Spleen (tissue), 11 donors: ENCODE measurements at regions not wholly inside any gene's neighbourhood (a gene's known extent, or its start where the extent isn't known, plus 50 kb on each side); places are given as distances from the start of the nearest gene placed in this dataset.

Experiments used
- DNase-seq: peaks from one replicate; pipeline ENCODE4 v3.0.0-alpha.2; 2020
- H3K27ac ChIP-seq, 8 donors: fragments of 200-600 bp; sonication (generic) in 7 of 8; 1 replicate in 4 of 8; 2 replicates in 4 of 8; pipeline versions ENCODE4 v1.5.0 to v1.8.0; 2016 to 2021; ENCODE audit warnings: inconsistent platforms in 4 of 8, mild to moderate bottlenecking in 4 of 8, moderate library complexity in 1 of 8
- H3K27me3 ChIP-seq, 7 donors: fragments of 200-600 bp; sonication (generic) in 6 of 7; replicated peaks in 1 of 7; 1 replicate in 4 of 7; 2 replicates in 3 of 7; pipeline versions ENCODE4 v1.5.0 to v1.8.0; 2016 to 2021; ENCODE audit warnings: inconsistent platforms in 3 of 7, mild to moderate bottlenecking in 1 of 7
- H3K36me3 ChIP-seq, 6 donors: fragments of 200-600 bp; sonication (generic) in 5 of 6; 1 replicate in 4 of 6; 2 replicates in 2 of 6; pipeline versions ENCODE4 v1.5.0 to v1.8.0; 2016 to 2021; ENCODE audit warnings: inconsistent platforms in 2 of 6
- H3K4me1 ChIP-seq, 6 donors: fragments of 200-600 bp; sonication (generic) in 5 of 6; 1 replicate in 3 of 6; 2 replicates in 3 of 6; pipeline versions ENCODE4 v1.5.0 to v1.8.0; 2016 to 2021; ENCODE audit warnings: inconsistent platforms in 3 of 6
- H3K4me3 ChIP-seq, 8 donors: fragments of 200-600 bp; sonication (generic) in 7 of 8; 1 replicate in 4 of 8; 2 replicates in 4 of 8; pipeline versions ENCODE4 v1.5.0 to v1.8.0; 2016 to 2021; ENCODE audit warnings: inconsistent platforms in 4 of 8, mild to moderate bottlenecking in 4 of 8, moderate library complexity in 2 of 8
- H3K9me3 ChIP-seq, 8 donors: fragments of 200-600 bp; sonication (generic) in 7 of 8; 1 replicate in 4 of 8; 2 replicates in 4 of 8; pipeline versions ENCODE4 v1.5.0 to v1.8.0; 2016 to 2021; ENCODE audit warnings: inconsistent platforms in 4 of 8
- POLR2A ChIP-seq, 3 donors: fragments of 450-650 bp; IDR thresholded peaks; one replicate each; pipeline ENCODE4 v1.5.1; 2017; ENCODE audit warnings: antibody characterized with exemption in 3 of 3, mild to moderate bottlenecking in 1 of 3
- POLR2AphosphoS5 ChIP-seq, 3 donors: sonication (generic); formaldehyde crosslinking; IDR thresholded peaks; one replicate each; pipeline ENCODE4 v1.5.1; 2017; ENCODE audit warnings: antibody characterized with exemption in 3 of 3
- WGBS, 5 donors: extraction: QIAGEN DNeasy Blood & Tissue Kit in 3 of 5; methylation state at CpG; one replicate each; pipeline versions ENCODE4 v1.1.5 to v1.1.7; 2013 to 2018; 5-methylcytosine and 5-hydroxymethylcytosine counted together
- intact Hi-C: fragments of 100-400 bp; cut with DNase I; formaldehyde crosslinking; loops from one replicate; pipeline ENCODE4 v1.15.0; 2023; ENCODE audit warnings: low total_unique reads
- TF ChIP-seq, protein P1 (sequence below), 11 experiments: fragments of 200-600 bp in 7 of 11; fragments of 450-650 bp in 4 of 11; sonication (generic) in 4 of 11; IDR thresholded peaks in 8 of 11; conservative IDR thresholded peaks in 3 of 11; 1 replicate in 7 of 11; 2 replicates in 4 of 11; pipeline versions ENCODE4 v1.4.0 to v1.8.0; 2016 to 2021; ENCODE audit warnings: antibody characterized with exemption in 11 of 11, inconsistent platforms in 4 of 11, mild to moderate bottlenecking in 1 of 11
- donor health status: healthy with polysubstance abuse.
- donor health status: DM: no; HTN: no; CAD: no; lungs with moderate emphysema.
- donor health status: DM: no; HTN: no; CAD: no.
- donor health status: Bipolar disorder and iron deficiency.
- donor health status: healthy.
- donor health status: DM: no; HTN: no; CAD: no.
- donor health status: DM: yes; HTN: yes; CAD: no.

DNA sequence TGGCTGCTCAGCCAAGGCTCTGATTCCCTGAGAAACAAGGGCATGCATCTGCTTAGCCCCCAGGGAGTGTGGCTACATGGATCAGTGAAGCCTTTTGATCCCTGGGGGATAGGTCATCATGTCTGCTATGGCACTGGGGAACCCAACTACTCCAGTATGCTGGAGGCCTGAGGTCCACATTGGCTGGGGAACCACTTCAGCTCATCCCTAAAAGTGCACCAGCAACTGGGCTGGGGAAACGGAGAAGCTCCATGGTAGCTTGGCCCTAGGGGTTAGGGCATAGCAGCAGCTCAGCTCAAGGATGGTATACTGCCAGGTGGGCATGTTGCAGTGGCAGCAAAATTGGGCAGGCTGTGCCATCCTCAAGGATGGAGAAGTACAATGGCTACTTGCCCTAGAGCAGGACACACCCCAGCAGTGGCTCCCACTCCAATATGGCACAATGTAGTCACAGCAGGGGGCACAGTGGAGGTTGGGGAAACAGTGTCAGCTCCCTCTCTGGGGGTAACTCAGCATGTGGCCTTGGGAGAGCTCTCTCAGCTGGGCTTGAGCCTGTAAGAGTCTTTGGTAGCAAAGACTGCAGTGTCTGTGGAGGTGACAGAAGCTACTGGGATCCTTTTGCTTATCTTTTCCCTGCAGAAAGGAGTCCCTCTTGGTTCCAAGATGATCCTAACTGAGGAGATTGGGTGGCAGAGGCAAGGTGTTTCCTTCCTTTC lies 111.5 kb upstream of the FSTL4 start:
- intact Hi-C loops: no loop called here
- WGBS, 5 donors: 0 to 67% (median 47%) methylated on average over 1 of the region's 1 CpG
- TF ChIP-seq POLR2A (IDR thresholded peaks at IDR 0.05) (no peak), POLR2AphosphoS5 (IDR thresholded peaks at IDR 0.05) (no peak)
- TF ChIP-seq, protein P1, sequence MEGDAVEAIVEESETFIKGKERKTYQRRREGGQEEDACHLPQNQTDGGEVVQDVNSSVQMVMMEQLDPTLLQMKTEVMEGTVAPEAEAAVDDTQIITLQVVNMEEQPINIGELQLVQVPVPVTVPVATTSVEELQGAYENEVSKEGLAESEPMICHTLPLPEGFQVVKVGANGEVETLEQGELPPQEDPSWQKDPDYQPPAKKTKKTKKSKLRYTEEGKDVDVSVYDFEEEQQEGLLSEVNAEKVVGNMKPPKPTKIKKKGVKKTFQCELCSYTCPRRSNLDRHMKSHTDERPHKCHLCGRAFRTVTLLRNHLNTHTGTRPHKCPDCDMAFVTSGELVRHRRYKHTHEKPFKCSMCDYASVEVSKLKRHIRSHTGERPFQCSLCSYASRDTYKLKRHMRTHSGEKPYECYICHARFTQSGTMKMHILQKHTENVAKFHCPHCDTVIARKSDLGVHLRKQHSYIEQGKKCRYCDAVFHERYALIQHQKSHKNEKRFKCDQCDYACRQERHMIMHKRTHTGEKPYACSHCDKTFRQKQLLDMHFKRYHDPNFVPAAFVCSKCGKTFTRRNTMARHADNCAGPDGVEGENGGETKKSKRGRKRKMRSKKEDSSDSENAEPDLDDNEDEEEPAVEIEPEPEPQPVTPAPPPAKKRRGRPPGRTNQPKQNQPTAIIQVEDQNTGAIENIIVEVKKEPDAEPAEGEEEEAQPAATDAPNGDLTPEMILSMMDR (IDR thresholded peaks at IDR 0.05 in 8 of 11, conservative IDR thresholded peaks at IDR 0.05 in 3 of 11): no peak
- no peak for DNase-seq
- Histone ChIP-seq H3K27ac (no peak overlapping the region), H3K36me3 (no peaks in the 10 kb centered on the region), H3K4me3 (no peak overlapping the region), H3K27me3 (peaks cover 0 to 16% (median 0%) of the 10 kb centered on the region in 7 donors), H3K4me1 (no peaks in the 10 kb centered on the region), H3K9me3 (peaks cover 6 to 36% (median 30%) of the 10 kb centered on the region in 8 donors)

DNA sequence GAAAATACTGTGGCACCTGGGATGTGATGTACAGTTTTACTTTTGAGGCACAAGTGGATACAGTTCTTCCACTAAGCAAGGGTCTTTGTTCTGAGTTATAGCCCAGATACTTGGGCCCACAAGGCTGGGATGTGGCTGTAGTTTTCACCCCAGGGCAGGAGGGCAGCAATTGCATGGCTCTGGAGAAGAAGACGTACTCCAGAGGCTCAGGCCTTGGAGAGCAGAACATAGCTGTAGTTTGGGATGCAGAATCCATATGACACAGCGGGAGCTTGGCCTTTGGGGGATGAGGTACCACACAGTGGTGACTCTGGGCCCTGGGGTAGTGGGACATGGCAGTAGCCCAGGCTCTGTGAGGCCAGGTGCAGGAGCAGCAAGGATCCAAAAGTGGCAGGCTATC lies 110.8 kb upstream of the FSTL4 start:
- Histone ChIP-seq H3K27ac (no peak overlapping the region), H3K4me3 (no peak overlapping the region), H3K9me3 (peaks cover 6 to 36% (median 30%) of the 10 kb centered on the region in 8 donors), H3K27me3 (peaks cover 0 to 16% (median 0%) of the 10 kb centered on the region in 7 donors), H3K4me1 (no peaks in the 10 kb centered on the region), H3K36me3 (no peaks in the 10 kb centered on the region)
- intact Hi-C loops: no loop called here
- WGBS, 5 donors: 76 to 89% (median 79%) methylated on average over 2 of the region's 2 CpGs
- TF ChIP-seq POLR2AphosphoS5 (IDR thresholded peaks at IDR 0.05): no peak
- TF ChIP-seq, protein P1 (IDR thresholded peaks at IDR 0.05 in 8 of 11, conservative IDR thresholded peaks at IDR 0.05 in 3 of 11): no peak
- TF ChIP-seq POLR2A (IDR thresholded peaks at IDR 0.05): no peak
- no peak for DNase-seq

DNA sequence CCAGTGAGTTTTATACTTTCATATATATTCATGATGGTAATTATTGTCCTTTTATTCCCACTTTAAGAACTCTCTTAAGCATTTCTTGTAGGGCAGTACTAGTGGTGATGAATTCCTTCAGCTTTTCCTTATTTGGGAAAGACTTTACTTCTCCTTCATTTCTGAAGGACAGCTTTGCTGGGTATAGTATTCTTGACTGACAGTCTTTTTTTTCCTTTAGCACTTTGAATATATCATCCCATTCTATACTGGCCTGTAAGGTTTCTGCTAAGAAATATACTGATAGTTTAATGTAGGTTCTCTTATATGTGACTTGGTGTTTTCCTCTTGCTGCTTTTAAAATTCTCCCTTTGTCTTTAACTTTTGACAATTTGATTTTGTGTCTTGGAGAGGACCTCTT lies 109.0 kb upstream of the FSTL4 start:
- TF ChIP-seq POLR2AphosphoS5 (IDR thresholded peaks at IDR 0.05) (no peak), POLR2A (IDR thresholded peaks at IDR 0.05) (no peak)
- TF ChIP-seq, protein P1 (IDR thresholded peaks at IDR 0.05 in 8 of 11, conservative IDR thresholded peaks at IDR 0.05 in 3 of 11): no peak
- H3K36me3 ChIP-seq: no peaks in the 10 kb centered on the region
- intact Hi-C loops: no loop called here
- peaks cover 6 to 36% (median 30%) of the 10 kb centered on the region in 8 donors for H3K9me3 ChIP-seq
- H3K27me3 ChIP-seq: peaks cover 0 to 16% (median 0%) of the 10 kb centered on the region in 7 donors
- no peak overlapping the region for H3K4me3 ChIP-seq
- no peaks in the 10 kb centered on the region for H3K4me1 ChIP-seq
- H3K27ac ChIP-seq: no peak overlapping the region
- DNase-seq: no peak

DNA sequence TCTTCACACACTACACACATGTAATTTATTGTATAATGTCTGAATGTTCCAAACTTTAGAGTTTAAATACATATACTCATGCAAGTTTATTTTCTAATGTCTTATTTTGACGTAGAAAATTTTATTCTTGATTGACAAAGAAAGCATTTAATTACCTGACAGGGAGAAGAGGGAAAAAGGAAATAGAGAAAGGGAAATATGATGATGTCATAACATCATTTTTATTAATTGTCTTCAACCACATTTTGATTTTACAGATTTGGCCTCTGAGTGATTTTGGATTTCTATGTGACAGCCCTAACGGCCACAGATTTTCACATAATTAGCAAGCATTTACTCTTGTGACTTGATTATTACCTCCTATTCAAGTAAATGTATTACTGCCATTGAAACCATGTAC lies 106.1 kb upstream of the FSTL4 start:
- Histone ChIP-seq H3K4me1 (no peaks in the 10 kb centered on the region), H3K36me3 (no peaks in the 10 kb centered on the region), H3K4me3 (no peak overlapping the region), H3K27me3 (peaks cover 0 to 3% (median 0%) of the 10 kb centered on the region in 7 donors), H3K27ac (no peak overlapping the region), H3K9me3 (peaks cover 6 to 35% (median 30%) of the 10 kb centered on the region in 8 donors)
- WGBS, 5 donors: 48 to 82% (median 73%) methylated on average over 2 of the region's 2 CpGs
- DNase-seq: no peak
- intact Hi-C loops: no loop called here
- no peak for TF ChIP-seq POLR2AphosphoS5 (IDR thresholded peaks at IDR 0.05)
- TF ChIP-seq, protein P1 (IDR thresholded peaks at IDR 0.05 in 8 of 11, conservative IDR thresholded peaks at IDR 0.05 in 3 of 11): no peak
- TF ChIP-seq POLR2A (IDR thresholded peaks at IDR 0.05): no peak
